ENCODE measurements at regions not wholly inside any gene's neighbourhood (a gene's known extent, or its start where the extent isn't known, plus 50 kb on each side); places are given as distances from the start of the nearest gene placed in this dataset.

DNA sequence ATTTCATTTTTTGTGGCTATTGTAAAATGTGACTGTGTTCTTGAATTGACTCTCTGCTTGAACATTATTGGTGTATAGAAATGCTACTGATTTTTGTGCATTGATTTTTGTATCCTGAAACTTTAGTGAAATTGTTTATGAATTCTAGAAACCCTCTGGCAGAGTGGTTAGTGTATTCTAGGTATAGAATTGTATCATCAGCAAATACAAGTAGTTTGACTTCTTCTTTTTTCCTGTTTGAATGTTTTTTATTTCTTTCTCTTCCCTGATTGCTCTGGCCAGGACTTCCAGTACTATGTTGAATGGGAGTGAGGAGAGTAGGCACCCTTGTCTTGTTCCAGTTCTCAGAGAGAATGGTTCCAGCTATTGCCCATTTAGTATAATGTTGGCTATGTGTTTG is 88.8 kb upstream of the HMHB1 start:
- no peaks in the 10 kb centered on the region for H4K20me1 ChIP-seq (ENCODE audit: insufficient read depth, low read length)
- no peak overlapping the region for H3K4me2 ChIP-seq (ENCODE audit: low read depth, low read length)
- peaks cover 0 to 7% of the 10 kb centered on the region in 2 experiments; a peak in 2 of 5 replicates for H3K27me3 ChIP-seq (ENCODE audit: control insufficient read depth in 1 of 2, insufficient read depth in 2 of 2, low read length in 2 of 2)
- H3K4me3 ChIP-seq (replicated peaks in 1 of 3; ENCODE audit: insufficient read depth in 1 of 3, low read depth in 2 of 3, low read length in 3 of 3), result no peak overlapping the region
- no peak overlapping the region for H3K27ac ChIP-seq (ENCODE audit: extremely low read length, insufficient read depth, low read length)
- no peaks in the 10 kb centered on the region for H3K9me3 ChIP-seq (ENCODE audit: low read length)
- no peak for DNase-seq (ENCODE audit: low spot score)
- FAIRE-seq, result no peak
- ATAC-seq, result no peak
- H3K79me2 ChIP-seq (ENCODE audit: insufficient read depth, low read length), result no peaks in the 10 kb centered on the region
- POLR2A ChIA-PET, result no interaction called here
- no peak for TF ChIP-seq NR1H2 (CRISPR knock-in tag; IDR thresholded peaks at IDR 0.05; ENCODE audit: borderline replicate concordance, low read depth)
- TF ChIP-seq, protein P1, sequence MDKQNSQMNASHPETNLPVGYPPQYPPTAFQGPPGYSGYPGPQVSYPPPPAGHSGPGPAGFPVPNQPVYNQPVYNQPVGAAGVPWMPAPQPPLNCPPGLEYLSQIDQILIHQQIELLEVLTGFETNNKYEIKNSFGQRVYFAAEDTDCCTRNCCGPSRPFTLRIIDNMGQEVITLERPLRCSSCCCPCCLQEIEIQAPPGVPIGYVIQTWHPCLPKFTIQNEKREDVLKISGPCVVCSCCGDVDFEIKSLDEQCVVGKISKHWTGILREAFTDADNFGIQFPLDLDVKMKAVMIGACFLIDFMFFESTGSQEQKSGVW (CRISPR knock-in tag; IDR thresholded peaks at IDR 0.05; ENCODE audit: borderline replicate concordance), result no peak
- TF ChIP-seq MAFK (conservative IDR thresholded peaks at IDR 0.05 in 1 of 2, IDR thresholded peaks at IDR 0.05 in 1 of 2; ENCODE audit: low read length in 2 of 2), result 0 out of 4 replicates have a peak, but pooled peaks of 1 of the 2 experiments have one; percentile 8
- H3K9ac ChIP-seq (ENCODE audit: insufficient read depth, low read depth, low read length), result no peak overlapping the region
- no TSS peak for BruUV-seq (replicated peaks)
- H3K4me1 ChIP-seq (ENCODE audit: insufficient read depth, low read length), result no peaks in the 10 kb centered on the region
- H3K36me3 ChIP-seq (replicated peaks in 1 of 2; ENCODE audit: control insufficient read depth in 1 of 2, insufficient read depth in 2 of 2, low read length in 2 of 2), result no peaks in the 10 kb centered on the region
- H2AFZ ChIP-seq (ENCODE audit: low read length), result no peak overlapping the region
- intact Hi-C loops (cut with micrococcal nuclease; ENCODE audit: unreplicated experiment) (no loop called here), in situ Hi-C loops (cut with HindIII; ENCODE audit: extremely low pct_ligation_motif_present, low pct_unique_long_range_greater_than_20kb) (no loop called here)
- CTCF ChIA-PET (ENCODE audit: low intra/inter-chr PET ratio, low total read pairs), result no interaction called here

DNA sequence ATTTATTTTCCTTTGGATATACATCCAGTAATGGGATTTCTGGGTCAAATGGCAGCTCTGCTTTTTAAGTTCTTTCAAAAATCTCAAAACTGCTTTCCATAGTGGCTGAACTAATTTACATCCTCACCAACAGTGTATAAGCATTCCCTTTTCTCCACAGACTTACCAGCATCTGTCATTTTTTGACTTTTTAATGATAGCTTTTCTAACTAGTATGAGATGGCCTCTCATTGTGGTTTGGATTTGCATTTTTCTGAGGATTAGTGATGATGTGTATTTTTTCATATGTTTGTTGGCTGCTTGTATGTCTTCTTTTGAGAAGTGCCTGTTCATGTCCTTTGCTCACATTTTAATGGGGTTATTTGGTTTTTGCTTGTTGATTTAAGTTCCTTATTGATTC is 90.0 kb upstream of the HMHB1 start:
- POLR2A ChIA-PET, result no interaction called here
- TF ChIP-seq ZNF75D (CRISPR knock-in tag; IDR thresholded peaks at IDR 0.05; ENCODE audit: borderline replicate concordance) (no peak), ZNF850 (CRISPR knock-in tag; conservative IDR thresholded peaks at IDR 0.05) (no peak), DMAP1 (CRISPR knock-in tag; IDR thresholded peaks at IDR 0.05) (no peak), FOXO1 (CRISPR knock-in tag; IDR thresholded peaks at IDR 0.05) (no peak)
- TF ChIP-seq, protein P2, sequence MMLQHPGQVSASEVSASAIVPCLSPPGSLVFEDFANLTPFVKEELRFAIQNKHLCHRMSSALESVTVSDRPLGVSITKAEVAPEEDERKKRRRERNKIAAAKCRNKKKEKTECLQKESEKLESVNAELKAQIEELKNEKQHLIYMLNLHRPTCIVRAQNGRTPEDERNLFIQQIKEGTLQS (CRISPR knock-in tag; IDR thresholded peaks at IDR 0.05), result no peak
- TF ChIP-seq, protein P3, sequence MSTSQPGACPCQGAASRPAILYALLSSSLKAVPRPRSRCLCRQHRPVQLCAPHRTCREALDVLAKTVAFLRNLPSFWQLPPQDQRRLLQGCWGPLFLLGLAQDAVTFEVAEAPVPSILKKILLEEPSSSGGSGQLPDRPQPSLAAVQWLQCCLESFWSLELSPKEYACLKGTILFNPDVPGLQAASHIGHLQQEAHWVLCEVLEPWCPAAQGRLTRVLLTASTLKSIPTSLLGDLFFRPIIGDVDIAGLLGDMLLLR (CRISPR knock-in tag; IDR thresholded peaks at IDR 0.05), result no peak
- Histone ChIP-seq H4K20me1 (ENCODE audit: insufficient read depth, low read length) (no peaks in the 10 kb centered on the region), H3K27me3 (ENCODE audit: control insufficient read depth in 1 of 2, insufficient read depth in 2 of 2, low read length in 2 of 2) (no peaks in the 10 kb centered on the region; a peak in 1 of 5 replicates), H3K36me3 (replicated peaks in 1 of 2; ENCODE audit: control insufficient read depth in 1 of 2, insufficient read depth in 2 of 2, low read length in 2 of 2) (no peaks in the 10 kb centered on the region), H3K4me1 (ENCODE audit: insufficient read depth, low read length) (no peaks in the 10 kb centered on the region), H3K27ac (ENCODE audit: extremely low read length, insufficient read depth, low read length) (no peak overlapping the region), H3K4me3 (replicated peaks in 1 of 3; ENCODE audit: insufficient read depth in 1 of 3, low read depth in 2 of 3, low read length in 3 of 3) (no peak overlapping the region), H2AFZ (ENCODE audit: low read length) (no peak overlapping the region), H3K79me2 (ENCODE audit: insufficient read depth, low read length) (no peaks in the 10 kb centered on the region), H3K9me3 (ENCODE audit: low read length) (no peaks in the 10 kb centered on the region), H3K4me2 (ENCODE audit: low read depth, low read length) (no peak overlapping the region), H3K9ac (ENCODE audit: insufficient read depth, low read depth, low read length) (no peak overlapping the region)
- intact Hi-C loops (cut with micrococcal nuclease; ENCODE audit: unreplicated experiment), result no loop called here
- in situ Hi-C loops (cut with HindIII; ENCODE audit: extremely low pct_ligation_motif_present, low pct_unique_long_range_greater_than_20kb), result no loop called here
- no TSS peak for BruUV-seq (replicated peaks)
- ATAC-seq (no peak), FAIRE-seq (no peak), DNase-seq (ENCODE audit: low spot score) (no peak)
- CTCF ChIA-PET (ENCODE audit: low intra/inter-chr PET ratio, low total read pairs), result no interaction called here

Measured in HepG2 (cell line).